IMR-90 (cell line): ENCODE measurements at regions not wholly inside any gene's neighbourhood (a gene's known extent, or its start where the extent isn't known, plus 50 kb on each side); places are given as distances from the start of the nearest gene placed in this dataset.

Experiments used
- RFX5 ChIP-seq: IDR thresholded peaks from 2 replicates; pipeline ENCODE4 v1.8.0; 2012; ENCODE audit warnings: low read depth, mild to moderate bottlenecking, low read length, moderate library complexity
- TF ChIP-seq, protein P1 (sequence below): conservative IDR thresholded peaks from 2 replicates; pipeline ENCODE4 v1.5.1; 2012; ENCODE audit warnings: mild to moderate bottlenecking, low read depth, low read length, improper control_type of control experiment

DNA sequence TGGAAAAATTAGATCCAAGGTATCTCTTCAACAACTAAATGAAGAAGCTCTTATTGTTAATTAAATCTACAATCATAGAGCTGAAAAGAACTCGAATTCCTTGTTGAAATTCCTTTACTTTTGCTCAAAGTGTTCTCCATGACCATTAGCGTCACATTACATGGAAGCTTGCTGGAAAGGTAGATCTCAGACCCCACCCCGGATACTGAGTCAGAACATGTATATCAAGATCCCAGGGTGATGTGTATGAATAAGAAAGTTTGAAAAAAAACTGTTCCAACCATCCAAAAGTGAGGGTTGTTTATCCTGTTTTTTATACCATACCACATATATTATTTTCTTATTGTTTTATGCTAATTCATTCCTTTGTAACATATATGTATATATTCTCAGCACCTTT lies 237.1 kb upstream of the PUM3 start:
- TF ChIP-seq, protein P1, sequence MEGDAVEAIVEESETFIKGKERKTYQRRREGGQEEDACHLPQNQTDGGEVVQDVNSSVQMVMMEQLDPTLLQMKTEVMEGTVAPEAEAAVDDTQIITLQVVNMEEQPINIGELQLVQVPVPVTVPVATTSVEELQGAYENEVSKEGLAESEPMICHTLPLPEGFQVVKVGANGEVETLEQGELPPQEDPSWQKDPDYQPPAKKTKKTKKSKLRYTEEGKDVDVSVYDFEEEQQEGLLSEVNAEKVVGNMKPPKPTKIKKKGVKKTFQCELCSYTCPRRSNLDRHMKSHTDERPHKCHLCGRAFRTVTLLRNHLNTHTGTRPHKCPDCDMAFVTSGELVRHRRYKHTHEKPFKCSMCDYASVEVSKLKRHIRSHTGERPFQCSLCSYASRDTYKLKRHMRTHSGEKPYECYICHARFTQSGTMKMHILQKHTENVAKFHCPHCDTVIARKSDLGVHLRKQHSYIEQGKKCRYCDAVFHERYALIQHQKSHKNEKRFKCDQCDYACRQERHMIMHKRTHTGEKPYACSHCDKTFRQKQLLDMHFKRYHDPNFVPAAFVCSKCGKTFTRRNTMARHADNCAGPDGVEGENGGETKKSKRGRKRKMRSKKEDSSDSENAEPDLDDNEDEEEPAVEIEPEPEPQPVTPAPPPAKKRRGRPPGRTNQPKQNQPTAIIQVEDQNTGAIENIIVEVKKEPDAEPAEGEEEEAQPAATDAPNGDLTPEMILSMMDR = no peak
- TF ChIP-seq RFX5 = no peak
